HUDEP-2 (cell line): ENCODE measurements at regions not wholly inside any gene's neighbourhood (a gene's known extent, or its start where the extent isn't known, plus 50 kb on each side); places are given as distances from the start of the nearest gene placed in this dataset.
A peak's percentile ranks its signal among the peaks of the same experiment; 100 is the strongest.
"Not testable (repeated sequence)": the region's sequence is repeated elsewhere in the genome, so short reads cannot be mapped to it uniquely, and the experiment has no call there.

Source experiments
- DNase-seq, 76 experiments: peaks; one replicate each; lab custom pipeline; 2025; ENCODE audit not compliant: unreplicated experiment in 76 of 76; lab: John Stamatoyannopoulos, UW

- no peak for DNase-seq
These were observed 106.7 kb upstream of the KDM7A start for GRCh38 chr7:140283472-140283871.

GRCh38 chr7:140281960-140282359 is 105.2 kb upstream of the KDM7A start:
- no peak for DNase-seq

DNA sequence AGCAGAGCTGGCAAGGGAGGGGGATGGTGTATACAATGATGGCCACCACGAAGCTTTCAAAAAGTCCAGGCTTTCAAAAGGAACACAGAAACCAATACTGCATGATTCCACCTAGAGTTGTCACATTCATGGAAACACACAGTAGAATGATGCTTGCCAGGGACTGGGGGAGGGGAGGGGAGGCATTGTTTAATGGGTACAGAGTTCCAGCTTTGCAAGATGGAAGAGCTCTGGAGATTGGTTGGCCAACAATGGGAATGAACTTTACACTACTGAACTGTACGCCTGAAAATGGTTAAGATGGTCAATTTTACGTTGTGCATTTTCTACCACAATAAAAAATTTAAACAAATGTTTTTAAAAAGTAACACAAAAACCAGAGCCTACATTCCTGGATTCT is 104.5 kb upstream of the KDM7A start:
- no peak for DNase-seq

DNA sequence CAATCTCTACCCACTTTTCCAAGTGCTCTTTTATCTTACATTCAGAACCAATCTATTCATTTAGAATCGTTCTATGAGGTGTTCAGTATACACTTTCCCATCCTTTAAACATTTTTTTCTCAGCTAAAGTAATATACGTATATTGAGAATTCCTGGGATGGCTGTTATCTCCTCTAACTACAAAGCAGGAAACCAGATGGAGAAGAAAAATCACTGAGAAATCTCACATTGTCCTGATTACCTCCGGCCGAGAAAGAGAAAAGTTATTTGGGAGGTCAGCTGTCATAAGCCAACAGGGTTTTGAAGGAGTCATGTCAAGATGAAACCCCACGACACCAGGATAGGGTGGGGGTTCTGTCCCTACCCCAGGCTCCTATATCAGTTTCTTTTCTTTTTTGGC is 99.2 kb upstream of the KDM7A start:
- DNase-seq: no peak

DNA sequence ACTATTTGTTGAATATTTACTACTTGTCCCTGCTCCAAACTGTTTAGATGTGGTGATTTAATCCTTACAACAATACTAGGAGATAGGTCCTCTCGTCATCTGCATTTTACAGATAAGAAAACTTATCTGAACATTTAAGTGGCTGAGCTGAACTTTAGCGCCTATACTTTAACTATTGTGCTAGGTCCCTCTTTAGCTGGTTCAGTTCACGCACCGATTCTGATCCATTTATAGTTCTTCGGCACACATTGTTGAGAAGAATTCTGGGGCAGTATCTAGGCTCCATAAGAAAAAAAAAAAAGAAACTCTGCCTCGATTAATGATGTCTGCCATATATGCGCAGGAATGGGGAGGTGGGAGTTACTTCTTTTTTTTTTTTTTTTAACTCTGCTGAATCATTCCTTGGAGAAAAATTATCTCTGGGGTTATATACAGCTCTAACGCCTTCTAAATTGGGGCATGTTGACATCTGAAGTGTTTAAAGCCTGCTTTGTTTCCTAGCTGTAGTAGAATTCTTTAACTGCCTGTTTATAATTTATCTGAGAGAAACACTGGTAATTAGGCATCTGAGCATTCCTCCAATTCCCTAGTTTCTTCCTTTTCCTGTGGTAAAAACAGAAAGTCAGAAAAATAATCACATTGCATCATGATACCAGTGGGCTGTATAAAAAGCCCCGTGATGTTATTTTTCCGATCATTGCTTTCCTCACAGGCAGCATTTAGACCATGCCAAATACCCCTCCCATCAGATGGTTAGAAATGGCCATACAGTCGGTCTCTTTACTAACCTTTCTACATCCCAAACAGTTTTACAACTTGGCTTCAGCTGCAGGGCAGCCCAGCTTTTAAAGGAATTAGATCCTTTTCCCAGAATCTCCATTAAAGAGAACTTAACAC is 98.5 kb upstream of the KDM7A start:
- DNase-seq: peak in 21 of 76 experiments; percentile 5 to 58 (median 27)

- DNase-seq: no peak
These were observed 96.6 kb upstream of the KDM7A start for GRCh38 chr7:140273417-140273816.

DNA sequence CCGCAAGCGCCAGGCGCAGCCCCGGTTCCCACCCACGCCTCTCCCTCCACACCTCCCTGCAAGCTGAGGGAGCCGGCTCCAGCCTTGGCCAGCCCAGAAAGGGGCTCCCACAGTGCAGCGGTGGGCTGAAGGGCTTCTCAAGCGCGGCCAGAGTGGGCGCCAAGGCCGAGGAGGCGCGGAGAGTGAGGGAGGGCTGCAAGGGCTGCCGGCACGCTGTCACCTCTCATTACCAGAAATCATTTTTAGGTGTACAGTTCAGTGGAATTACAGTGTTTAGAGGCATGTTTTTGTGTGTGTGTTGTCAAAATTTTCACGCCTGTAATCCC is 94.8 kb upstream of the KDM7A start:
- not testable (repeated sequence) for DNase-seq

GRCh38 chr7:140269004-140269638 is 92.3 kb upstream of the KDM7A start:
- no peak for DNase-seq

DNA sequence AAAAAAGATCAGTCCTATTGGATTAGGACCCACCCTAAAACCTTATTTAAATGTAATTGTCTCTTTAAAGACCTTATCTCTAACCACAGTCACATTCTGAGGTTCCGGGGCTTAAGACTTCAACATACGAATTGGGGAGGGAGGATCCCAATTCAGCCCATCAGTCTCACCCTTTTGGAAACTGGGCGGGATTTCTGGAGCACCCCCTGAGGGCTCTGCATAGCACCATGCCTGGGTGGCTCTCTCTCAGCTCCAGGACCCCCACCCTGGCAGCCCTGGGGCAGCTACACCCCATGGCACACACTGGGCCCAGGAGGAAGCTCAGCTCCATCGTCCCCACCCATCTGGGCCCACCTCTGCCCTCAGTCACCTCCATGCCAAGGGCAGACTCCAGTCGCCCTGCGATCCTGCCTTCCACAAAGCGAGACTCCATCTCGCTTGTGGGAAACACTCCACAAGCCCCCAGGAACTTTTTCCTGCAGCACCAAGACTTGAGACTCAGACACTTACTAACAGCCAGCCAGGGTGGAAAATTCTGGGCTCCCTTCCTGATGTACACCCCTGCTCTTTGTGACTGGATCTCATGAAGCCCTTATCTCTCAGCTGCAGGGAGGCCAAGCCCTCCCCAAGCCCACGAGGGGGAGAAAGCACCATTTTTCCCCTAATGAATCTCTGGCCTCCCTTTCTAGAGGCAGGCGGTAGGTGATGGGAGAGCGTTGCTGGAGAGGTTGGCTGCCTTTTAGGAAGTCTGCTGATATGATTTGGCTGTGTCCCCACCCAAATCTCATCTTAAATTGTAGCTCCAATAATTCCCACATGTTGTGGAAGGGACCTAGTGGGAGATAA is 90.8 kb upstream of the KDM7A start:
- peak in 70 of 76 experiments; percentile 7 to 78 (median 35) for DNase-seq

DNA sequence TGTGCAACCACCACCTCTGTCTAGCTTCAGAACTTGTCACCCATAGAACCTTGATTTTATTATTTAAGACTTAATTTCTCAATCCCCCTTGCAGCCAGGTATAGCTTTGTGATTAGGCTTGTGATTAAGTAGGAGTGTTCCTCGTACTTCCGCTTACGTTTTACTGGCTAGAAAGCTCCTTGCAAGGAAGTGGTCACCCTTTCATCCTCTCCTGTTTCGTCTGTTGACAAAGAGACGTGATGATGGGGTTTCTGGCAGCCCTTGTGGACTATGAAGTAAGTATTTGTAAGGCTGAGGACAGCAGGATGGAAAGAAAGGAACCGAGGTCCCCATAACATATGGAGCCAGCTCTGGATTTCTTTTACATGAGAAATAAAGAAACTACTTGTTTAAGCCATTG is 86.5 kb upstream of the KDM7A start:
- DNase-seq: no peak

DNA sequence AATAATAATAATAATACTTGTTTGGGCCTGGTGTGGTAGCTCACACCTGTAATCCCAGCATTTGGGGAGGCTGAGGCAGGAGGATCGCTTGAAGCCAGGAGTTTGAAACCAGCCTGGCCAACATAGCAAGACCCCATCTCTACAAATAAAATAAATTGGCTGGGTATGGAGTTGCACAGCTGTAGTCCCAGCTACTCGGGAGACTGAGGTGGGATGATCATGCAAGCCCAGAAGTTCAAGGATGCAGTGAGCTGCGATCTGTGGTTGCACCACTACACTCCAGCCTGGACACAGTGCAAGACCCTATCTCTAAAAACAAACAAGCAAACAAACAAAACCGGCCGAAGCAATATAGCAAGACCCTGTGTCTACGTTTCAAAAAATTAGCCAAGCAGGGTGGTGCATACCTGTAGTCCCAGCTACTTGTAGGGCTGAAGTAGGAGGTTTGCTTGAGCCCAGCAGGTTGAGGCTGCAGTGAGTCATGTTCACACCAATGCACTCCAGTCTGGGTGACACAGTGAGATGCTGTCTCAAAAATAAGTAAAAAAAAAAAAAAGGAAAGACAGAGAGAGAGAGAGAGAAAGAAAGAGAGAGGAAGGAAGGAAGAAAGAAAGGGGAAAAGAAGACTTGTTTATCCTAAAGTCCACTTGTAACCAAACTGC is 85.6 kb upstream of the KDM7A start:
- no peak for DNase-seq

- DNase-seq: no peak
These were observed 84.7 kb upstream of the KDM7A start for GRCh38 chr7:140261522-140261921.

GRCh38 chr7:140261105-140261486 is 84.3 kb upstream of the KDM7A start:
- no peak for DNase-seq

GRCh38 chr7:140260352-140261104 is 83.7 kb upstream of the KDM7A start:
- DNase-seq: no peak

DNA sequence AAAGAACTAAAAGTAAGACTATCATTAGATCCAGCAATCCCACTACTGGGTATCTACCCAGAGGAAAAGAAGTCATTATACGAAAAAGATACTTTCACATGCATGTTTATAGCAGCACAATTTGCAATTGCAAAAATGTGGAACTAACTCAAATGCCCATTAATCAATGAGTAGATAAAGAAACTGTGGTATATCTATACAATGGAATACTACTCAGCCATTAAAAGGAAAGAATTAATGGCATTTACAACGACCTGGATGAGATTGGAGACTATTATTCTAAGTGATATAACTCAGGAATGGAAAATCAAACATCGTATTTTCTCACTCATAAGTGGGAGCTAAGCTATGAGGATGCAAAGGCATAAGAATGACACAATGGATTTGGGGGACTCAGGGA is 80.5 kb upstream of the KDM7A start:
- DNase-seq: not testable (repeated sequence)

- not testable (repeated sequence) for DNase-seq
These were observed 78.2 kb upstream of the KDM7A start for GRCh38 chr7:140254976-140255375.

DNA sequence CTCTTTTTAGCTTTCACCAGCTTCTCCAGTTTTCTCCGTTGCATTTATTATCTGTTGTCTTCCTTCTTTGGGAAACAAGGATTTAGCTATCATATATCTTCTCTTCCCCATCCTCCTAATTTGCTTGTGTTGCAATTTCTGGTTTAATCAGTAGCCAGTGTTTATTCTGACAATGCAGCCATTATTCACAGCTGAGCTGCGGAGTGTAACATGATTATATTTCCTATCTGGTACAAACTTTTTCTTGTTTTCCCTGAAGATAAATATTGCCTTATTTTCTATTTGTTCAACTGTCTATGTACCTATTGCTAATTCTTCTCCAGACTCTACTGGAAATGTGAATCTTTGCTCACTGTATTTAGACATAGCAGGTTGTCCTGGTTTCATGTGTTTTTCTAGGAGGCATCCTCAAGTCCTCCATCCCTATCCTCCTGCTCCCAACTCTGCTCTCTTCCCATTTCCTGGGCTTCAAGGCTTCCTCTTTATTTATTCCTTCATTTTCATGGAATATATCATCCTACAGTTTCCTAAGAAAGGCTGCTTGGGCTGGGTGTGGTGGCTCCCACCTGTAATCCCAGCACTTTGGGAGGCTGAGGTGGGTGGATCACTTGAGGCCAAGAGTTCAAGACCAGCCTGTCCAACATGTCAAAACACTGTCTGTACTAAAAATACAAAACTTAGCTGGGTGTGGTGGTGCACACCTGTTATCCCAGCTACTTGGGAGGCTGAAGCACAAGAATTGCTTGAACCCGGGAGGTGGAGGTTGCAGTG is 72.4 kb upstream of the KDM7A start:
- DNase-seq: no peak

- no peak for DNase-seq
These were observed 70.8 kb upstream of the KDM7A start for GRCh38 chr7:140247559-140247958.

GRCh38 chr7:140245611-140246105 is 68.9 kb upstream of the KDM7A start:
- DNase-seq: no peak
